Panc1 (cell line): ENCODE measurements at regions not wholly inside any gene's neighbourhood (a gene's known extent, or its start where the extent isn't known, plus 50 kb on each side); places are given as distances from the start of the nearest gene placed in this dataset.

Experiments used
- ATAC-seq: fragments of 200-7000 bp; cut with Tn5 transposase; 2 replicates; pipeline ENCODE4 v1.9.1; 2020; ENCODE audit warnings: mild to moderate bottlenecking, moderate library complexity
- BruUV-seq: library from RNA; stranded (reverse); fragments of 400-500 nt; replicated peaks from 2 replicates; lab custom pipeline; 2021; lab: Mats Ljungman, UMichigan
- CTCF ChIA-PET: fragments of 300-600 bp; sonication (Branson Sonifier 250); formaldehyde crosslinking; loops from one replicate; lab custom pipeline; 2022; ENCODE audit warnings: antibody characterized with exemption; lab: Charles Lee
- POLR2A ChIA-PET: fragments of 300-600 bp; sonication (Branson Sonifier 250); formaldehyde crosslinking; loops from one replicate; lab custom pipeline; 2022; ENCODE audit warnings: antibody characterized with exemption; lab: Charles Lee
- DNase-seq: peaks from one replicate; pipeline ENCODE4 v3.0.0-alpha.2; 2010; ENCODE audit warnings: low read depth, low spot score
- H3K27ac ChIP-seq: 2 replicates; pipeline ENCODE4 v1.5.1; 2011; ENCODE audit warnings: mild to moderate bottlenecking, low read length, inconsistent platforms
- H3K27me3 ChIP-seq: fragments of 200-500 bp; sonication (Bioruptor generic); 2 replicates; pipeline ENCODE4 v1.6.0; 2014; ENCODE audit warnings: low read length, inconsistent platforms; ENCODE audit not compliant: control insufficient read depth, insufficient read depth
- H3K36me3 ChIP-seq: fragments of 200-500 bp; sonication (Bioruptor generic); 2 replicates; pipeline ENCODE4 v1.5.1; 2014; ENCODE audit warnings: inconsistent platforms, mild to moderate bottlenecking, low read length, moderate library complexity; ENCODE audit not compliant: control insufficient read depth, insufficient read depth
- H3K4me1 ChIP-seq: 2 replicates; pipeline ENCODE4 v1.5.1; 2011; ENCODE audit warnings: inconsistent platforms, mild to moderate bottlenecking, low read length, moderate library complexity; ENCODE audit not compliant: control insufficient read depth, insufficient read depth
- H3K4me3 ChIP-seq, 2 experiments: 2 replicates each; pipeline ENCODE4 v1.5.1; 2011 to 2012; ENCODE audit warnings: low read depth in 2 of 2, low read length in 2 of 2, mild to moderate bottlenecking in 2 of 2, inconsistent platforms in 1 of 2, moderate library complexity in 1 of 2
- H3K9me3 ChIP-seq: fragments of 200-500 bp; sonication (Bioruptor generic); 2 replicates; pipeline ENCODE4 v1.5.1; 2014; ENCODE audit warnings: low read depth, mild to moderate bottlenecking, inconsistent platforms, low read length, moderate library complexity; ENCODE audit not compliant: control insufficient read depth, insufficient read depth
- POLR2AphosphoS5 ChIP-seq: IDR thresholded peaks from 2 replicates; pipeline ENCODE4 v1.6.1; 2012; ENCODE audit warnings: mild to moderate bottlenecking, low read depth, low read length, moderate library complexity
- SIN3A ChIP-seq: IDR thresholded peaks from 2 replicates; pipeline ENCODE4 v1.6.1; 2012; ENCODE audit warnings: low read depth, mild to moderate bottlenecking, low read length, moderate library complexity, borderline replicate concordance; ENCODE audit not compliant: insufficient read depth
- TCF7L2 ChIP-seq: IDR thresholded peaks from 2 replicates; pipeline ENCODE4 v1.6.1; 2011; ENCODE audit warnings: mild to moderate bottlenecking, low read depth, low read length, inconsistent platforms
- in situ Hi-C: cut with HindIII; loops from 2 replicates; pipeline ENCODE4 v1.10.0; 2016; ENCODE audit warnings: low sequenced_read_pairs, low pct_unique_long_range_greater_than_20kb
- intact Hi-C: fragments of 100-400 bp; cut with micrococcal nuclease; formaldehyde crosslinking; loops from one replicate; pipeline ENCODE4 v1.10.0; 2022; ENCODE audit not compliant: unreplicated experiment
- TF ChIP-seq, protein P1 (sequence below): fragments of 450-650 bp; IDR thresholded peaks from 2 replicates; pipeline ENCODE4 v1.5.1; 2017; ENCODE audit warnings: mild to moderate bottlenecking
- TF ChIP-seq, protein P2 (sequence below), 2 experiments: IDR thresholded peaks; 2 replicates each; pipeline ENCODE4 v1.6.1; 2011 to 2012; ENCODE audit warnings: low read depth in 2 of 2, control low read depth in 1 of 2, low read length in 1 of 2, mild to moderate bottlenecking in 1 of 2, moderate library complexity in 1 of 2; ENCODE audit not compliant: insufficient read depth in 1 of 2

DNA sequence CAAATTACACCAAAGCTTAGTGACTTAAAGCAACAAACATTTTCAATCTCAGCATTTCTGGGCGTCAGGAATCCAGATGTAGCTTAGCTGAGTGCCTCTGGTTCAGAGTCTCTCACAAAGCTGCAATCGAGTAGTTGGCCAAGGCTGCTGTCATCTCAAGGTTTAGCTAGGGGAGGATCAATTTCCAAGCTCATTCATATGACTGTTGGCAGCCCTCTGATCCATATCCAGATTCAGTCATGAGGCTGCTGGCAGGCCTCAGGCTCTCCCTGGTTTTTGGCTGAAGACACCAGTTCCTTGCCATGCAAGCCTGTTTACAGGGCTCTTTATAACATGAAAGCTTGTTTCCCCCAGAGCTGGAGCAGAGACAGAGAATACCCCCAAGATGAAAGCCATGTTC lies 419.5 kb upstream of the TLE4 start:
- Histone ChIP-seq H3K9me3 (no peaks in the 10 kb centered on the region), H3K4me3 (no peak overlapping the region), H3K36me3 (no peaks in the 10 kb centered on the region), H3K27me3 (no peaks in the 10 kb centered on the region), H3K4me1 (no peaks in the 10 kb centered on the region), H3K27ac (no peak overlapping the region)
- no TSS peak for BruUV-seq
- in situ Hi-C loops = no loop called here
- CTCF ChIA-PET = no interaction called here
- POLR2A ChIA-PET = no interaction called here
- ATAC-seq (no peak), DNase-seq (no peak)
- intact Hi-C loops = no loop called here
- TF ChIP-seq, protein P1, sequence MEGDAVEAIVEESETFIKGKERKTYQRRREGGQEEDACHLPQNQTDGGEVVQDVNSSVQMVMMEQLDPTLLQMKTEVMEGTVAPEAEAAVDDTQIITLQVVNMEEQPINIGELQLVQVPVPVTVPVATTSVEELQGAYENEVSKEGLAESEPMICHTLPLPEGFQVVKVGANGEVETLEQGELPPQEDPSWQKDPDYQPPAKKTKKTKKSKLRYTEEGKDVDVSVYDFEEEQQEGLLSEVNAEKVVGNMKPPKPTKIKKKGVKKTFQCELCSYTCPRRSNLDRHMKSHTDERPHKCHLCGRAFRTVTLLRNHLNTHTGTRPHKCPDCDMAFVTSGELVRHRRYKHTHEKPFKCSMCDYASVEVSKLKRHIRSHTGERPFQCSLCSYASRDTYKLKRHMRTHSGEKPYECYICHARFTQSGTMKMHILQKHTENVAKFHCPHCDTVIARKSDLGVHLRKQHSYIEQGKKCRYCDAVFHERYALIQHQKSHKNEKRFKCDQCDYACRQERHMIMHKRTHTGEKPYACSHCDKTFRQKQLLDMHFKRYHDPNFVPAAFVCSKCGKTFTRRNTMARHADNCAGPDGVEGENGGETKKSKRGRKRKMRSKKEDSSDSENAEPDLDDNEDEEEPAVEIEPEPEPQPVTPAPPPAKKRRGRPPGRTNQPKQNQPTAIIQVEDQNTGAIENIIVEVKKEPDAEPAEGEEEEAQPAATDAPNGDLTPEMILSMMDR = no peak
- TF ChIP-seq SIN3A (no peak), TCF7L2 (no peak)

DNA sequence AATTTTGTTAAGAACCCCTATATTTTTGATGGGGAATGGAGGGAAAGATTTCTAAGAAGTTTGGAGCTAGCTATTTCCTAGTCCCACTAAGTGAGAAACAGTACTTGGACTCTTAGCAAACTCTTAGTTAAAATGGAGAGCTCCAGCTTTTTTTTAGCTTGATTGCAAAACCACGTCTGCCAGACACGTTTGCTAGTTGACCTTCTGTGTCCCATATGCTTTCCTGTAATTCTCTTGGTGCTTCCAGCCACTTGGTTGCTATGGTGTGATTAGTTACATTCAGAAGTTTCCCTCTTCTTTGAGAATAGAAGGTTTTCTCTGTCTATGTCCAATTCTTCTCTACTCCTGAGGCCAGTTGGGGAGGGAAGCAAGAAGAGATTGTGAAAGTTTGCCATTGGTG lies 417.0 kb upstream of the TLE4 start:
- H3K27me3 ChIP-seq = no peaks in the 10 kb centered on the region
- DNase-seq = no peak
- intact Hi-C loops (no loop called here), in situ Hi-C loops (no loop called here)
- no TSS peak for BruUV-seq
- H3K4me3 ChIP-seq = no peak overlapping the region
- POLR2A ChIA-PET = no interaction called here
- TF ChIP-seq, protein P1 = no peak
- TF ChIP-seq, protein P2, sequence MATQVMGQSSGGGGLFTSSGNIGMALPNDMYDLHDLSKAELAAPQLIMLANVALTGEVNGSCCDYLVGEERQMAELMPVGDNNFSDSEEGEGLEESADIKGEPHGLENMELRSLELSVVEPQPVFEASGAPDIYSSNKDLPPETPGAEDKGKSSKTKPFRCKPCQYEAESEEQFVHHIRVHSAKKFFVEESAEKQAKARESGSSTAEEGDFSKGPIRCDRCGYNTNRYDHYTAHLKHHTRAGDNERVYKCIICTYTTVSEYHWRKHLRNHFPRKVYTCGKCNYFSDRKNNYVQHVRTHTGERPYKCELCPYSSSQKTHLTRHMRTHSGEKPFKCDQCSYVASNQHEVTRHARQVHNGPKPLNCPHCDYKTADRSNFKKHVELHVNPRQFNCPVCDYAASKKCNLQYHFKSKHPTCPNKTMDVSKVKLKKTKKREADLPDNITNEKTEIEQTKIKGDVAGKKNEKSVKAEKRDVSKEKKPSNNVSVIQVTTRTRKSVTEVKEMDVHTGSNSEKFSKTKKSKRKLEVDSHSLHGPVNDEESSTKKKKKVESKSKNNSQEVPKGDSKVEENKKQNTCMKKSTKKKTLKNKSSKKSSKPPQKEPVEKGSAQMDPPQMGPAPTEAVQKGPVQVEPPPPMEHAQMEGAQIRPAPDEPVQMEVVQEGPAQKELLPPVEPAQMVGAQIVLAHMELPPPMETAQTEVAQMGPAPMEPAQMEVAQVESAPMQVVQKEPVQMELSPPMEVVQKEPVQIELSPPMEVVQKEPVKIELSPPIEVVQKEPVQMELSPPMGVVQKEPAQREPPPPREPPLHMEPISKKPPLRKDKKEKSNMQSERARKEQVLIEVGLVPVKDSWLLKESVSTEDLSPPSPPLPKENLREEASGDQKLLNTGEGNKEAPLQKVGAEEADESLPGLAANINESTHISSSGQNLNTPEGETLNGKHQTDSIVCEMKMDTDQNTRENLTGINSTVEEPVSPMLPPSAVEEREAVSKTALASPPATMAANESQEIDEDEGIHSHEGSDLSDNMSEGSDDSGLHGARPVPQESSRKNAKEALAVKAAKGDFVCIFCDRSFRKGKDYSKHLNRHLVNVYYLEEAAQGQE (IDR thresholded peaks at IDR 0.05; ENCODE audit: insufficient read depth in 1 of 2, low read depth in 2 of 2, low read length in 1 of 2) = no peak
- TF ChIP-seq TCF7L2 (no peak), SIN3A (no peak), POLR2AphosphoS5 (no peak)
- H3K4me1 ChIP-seq = no peaks in the 10 kb centered on the region
- CTCF ChIA-PET = no interaction called here
- H3K36me3 ChIP-seq = no peaks in the 10 kb centered on the region
- no peaks in the 10 kb centered on the region for H3K9me3 ChIP-seq
- H3K27ac ChIP-seq = no peak overlapping the region
- ATAC-seq = no peak
